NB4 (cell line): ENCODE measurements at regions not wholly inside any gene's neighbourhood (a gene's known extent, or its start where the extent isn't known, plus 50 kb on each side); places are given as distances from the start of the nearest gene placed in this dataset.

Experiments
- MYC ChIP-seq: IDR thresholded peaks from 2 replicates; pipeline ENCODE4 v1.6.1; 2011; ENCODE audit warnings: low read depth, low read length
- POLR2A ChIP-seq: IDR thresholded peaks from 2 replicates; pipeline ENCODE4 v1.6.1; 2011; ENCODE audit warnings: mild to moderate bottlenecking; ENCODE audit not compliant: insufficient read length; ENCODE audit errors: extremely low read depth
- TF ChIP-seq, protein P1 (sequence below): IDR thresholded peaks from one replicate; pipeline ENCODE4 v1.5.1; 2012; ENCODE audit warnings: low read depth, low read length
- TF ChIP-seq, protein P2 (sequence below): IDR thresholded peaks from 2 replicates; pipeline ENCODE4 v1.6.1; 2011; ENCODE audit warnings: low read depth, low read length

- TF ChIP-seq, protein P1, sequence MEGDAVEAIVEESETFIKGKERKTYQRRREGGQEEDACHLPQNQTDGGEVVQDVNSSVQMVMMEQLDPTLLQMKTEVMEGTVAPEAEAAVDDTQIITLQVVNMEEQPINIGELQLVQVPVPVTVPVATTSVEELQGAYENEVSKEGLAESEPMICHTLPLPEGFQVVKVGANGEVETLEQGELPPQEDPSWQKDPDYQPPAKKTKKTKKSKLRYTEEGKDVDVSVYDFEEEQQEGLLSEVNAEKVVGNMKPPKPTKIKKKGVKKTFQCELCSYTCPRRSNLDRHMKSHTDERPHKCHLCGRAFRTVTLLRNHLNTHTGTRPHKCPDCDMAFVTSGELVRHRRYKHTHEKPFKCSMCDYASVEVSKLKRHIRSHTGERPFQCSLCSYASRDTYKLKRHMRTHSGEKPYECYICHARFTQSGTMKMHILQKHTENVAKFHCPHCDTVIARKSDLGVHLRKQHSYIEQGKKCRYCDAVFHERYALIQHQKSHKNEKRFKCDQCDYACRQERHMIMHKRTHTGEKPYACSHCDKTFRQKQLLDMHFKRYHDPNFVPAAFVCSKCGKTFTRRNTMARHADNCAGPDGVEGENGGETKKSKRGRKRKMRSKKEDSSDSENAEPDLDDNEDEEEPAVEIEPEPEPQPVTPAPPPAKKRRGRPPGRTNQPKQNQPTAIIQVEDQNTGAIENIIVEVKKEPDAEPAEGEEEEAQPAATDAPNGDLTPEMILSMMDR: no peak
- TF ChIP-seq POLR2A (no peak), MYC (no peak)
- TF ChIP-seq, protein P2, sequence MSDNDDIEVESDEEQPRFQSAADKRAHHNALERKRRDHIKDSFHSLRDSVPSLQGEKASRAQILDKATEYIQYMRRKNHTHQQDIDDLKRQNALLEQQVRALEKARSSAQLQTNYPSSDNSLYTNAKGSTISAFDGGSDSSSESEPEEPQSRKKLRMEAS: no peak
These were observed 213.4 kb upstream of the ADAMTSL1 start for GRCh38 chr9:18260521-18260920.
